Esophagus squamous epithelium (tissue), 4 donors: ENCODE measurements at regions not wholly inside any gene's neighbourhood (a gene's known extent, or its start where the extent isn't known, plus 50 kb on each side); places are given as distances from the start of the nearest gene placed in this dataset.

ENCODE experiments used
- CTCF ChIP-seq, 6 experiments: fragments of 450-650 bp in 4 of 6; fragments of 200-600 bp in 2 of 6; sonication (generic) in 2 of 6; IDR thresholded peaks; one replicate each; pipeline ENCODE4 v1.5.1; 2016 to 2019; ENCODE audit warnings: antibody characterized with exemption in 6 of 6, mild to moderate bottlenecking in 4 of 6, moderate library complexity in 4 of 6
- POLR2A ChIP-seq, 4 donors: fragments of 450-650 bp; IDR thresholded peaks; one replicate each; pipeline ENCODE4 v1.6.1; 2017; ENCODE audit warnings: antibody characterized with exemption in 4 of 4, mild to moderate bottlenecking in 4 of 4, moderate library complexity in 3 of 4

- TF ChIP-seq CTCF (IDR thresholded peaks at IDR 0.05) (no peak), POLR2A (IDR thresholded peaks at IDR 0.05) (no peak)
Measured at GRCh38 chr1:192104852-192105251, 53.4 kb upstream of the RGS18 start.
